Keratinocyte (primary cell): ENCODE measurements at regions not wholly inside any gene's neighbourhood (a gene's known extent, or its start where the extent isn't known, plus 50 kb on each side); places are given as distances from the start of the nearest gene placed in this dataset.

Source experiments
- DNase-seq: peaks from one replicate; pipeline ENCODE4 v3.0.0-alpha.2; 2011; ENCODE audit warnings: low read depth, missing footprints, low spot score
- FAIRE-seq: peaks from 2 replicates; lab custom pipeline; 2011; peaks lifted over from hg19 to GRCh38; lab: Jason Lieb, UNC
- H2AFZ ChIP-seq: 2 replicates; pipeline ENCODE4 v1.6.0; 2012; ENCODE audit warnings: low read length, control low read depth, inconsistent platforms; ENCODE audit not compliant: control insufficient read depth
- H3K27ac ChIP-seq: 2 replicates; pipeline ENCODE4 v1.5.1; 2011; ENCODE audit warnings: low read length; ENCODE audit not compliant: control insufficient read depth, insufficient read depth
- H3K27me3 ChIP-seq: 3 replicates; pipeline ENCODE4 v1.6.0; 2011; ENCODE audit warnings: low read length; ENCODE audit not compliant: control insufficient read depth, insufficient read depth; ENCODE audit errors: extremely low read depth
- H3K36me3 ChIP-seq, 2 experiments: 2 replicates in 1 of 2; 3 replicates in 1 of 2; pipeline ENCODE4 v1.5.1; 2011; ENCODE audit warnings: low read length in 2 of 2, mild to moderate bottlenecking in 1 of 2; ENCODE audit not compliant: control insufficient read depth in 2 of 2, insufficient read depth in 2 of 2; ENCODE audit errors: extremely low read depth in 1 of 2
- H3K4me1 ChIP-seq: 3 replicates; pipeline ENCODE4 v1.5.1; 2011; ENCODE audit warnings: low read length; ENCODE audit not compliant: control insufficient read depth, insufficient read depth; ENCODE audit errors: extremely low read depth
- H3K4me2 ChIP-seq: 3 replicates; pipeline ENCODE4 v1.6.0; 2011; ENCODE audit warnings: low read depth, low read length; ENCODE audit not compliant: control insufficient read depth, insufficient read depth; ENCODE audit errors: extremely low read depth
- H3K4me3 ChIP-seq, 3 experiments: fragments of 200-600 bp in 1 of 3; sonication (generic) in 1 of 3; 2 replicates in 2 of 3; 3 replicates in 1 of 3; pipeline ENCODE4 v1.5.1; 2011 to 2016; ENCODE audit warnings: low read length in 3 of 3, mild to moderate bottlenecking in 3 of 3, control low read depth in 2 of 3, inconsistent platforms in 1 of 3, low read depth in 1 of 3, mixed read lengths in 1 of 3, mixed run types in 1 of 3, moderate library complexity in 1 of 3; ENCODE audit not compliant: control insufficient read depth in 2 of 3, insufficient read depth in 2 of 3; ENCODE audit errors: extremely low read depth in 1 of 3
- H3K79me2 ChIP-seq: 2 replicates; pipeline ENCODE4 v1.6.0; 2012; ENCODE audit warnings: low read length; ENCODE audit not compliant: control insufficient read depth, insufficient read depth
- H3K9ac ChIP-seq: 3 replicates; pipeline ENCODE4 v1.6.0; 2011; ENCODE audit warnings: low read length; ENCODE audit not compliant: control insufficient read depth, insufficient read depth; ENCODE audit errors: extremely low read depth
- H3K9me1 ChIP-seq: 3 replicates; pipeline ENCODE4 v1.6.0; 2011; ENCODE audit warnings: low read length; ENCODE audit not compliant: control insufficient read depth, insufficient read depth; ENCODE audit errors: extremely low read depth
- H3K9me3 ChIP-seq: 2 replicates; pipeline ENCODE4 v1.5.1; 2012; ENCODE audit warnings: low read depth, low read length; ENCODE audit not compliant: control insufficient read depth
- H4K20me1 ChIP-seq: 3 replicates; pipeline ENCODE4 v1.6.0; 2011; ENCODE audit warnings: low read length; ENCODE audit not compliant: control insufficient read depth, insufficient read depth; ENCODE audit errors: extremely low read depth
- CTCF ChIP-seq, 3 experiments: IDR thresholded peaks in 1 of 3; conservative IDR thresholded peaks in 1 of 3; optimal IDR thresholded peaks in 1 of 3; 2 replicates in 2 of 3; 3 replicates in 1 of 3; pipeline versions ENCODE3 to v1.5.1; 2011; ENCODE audit warnings: low read length in 3 of 3, mild to moderate bottlenecking in 3 of 3, moderate library complexity in 2 of 3, control low read depth in 1 of 3, inconsistent platforms in 1 of 3; ENCODE audit not compliant: insufficient read depth in 2 of 3; ENCODE audit errors: extremely low read depth in 1 of 3
- EZH2 ChIP-seq: IDR thresholded peaks from one replicate; pipeline ENCODE4 v1.6.1; 2012; ENCODE audit warnings: inconsistent platforms, mild to moderate bottlenecking, low read length, moderate library complexity
- dilution Hi-C: fragments of 300-500 bp; cut with MboI; formaldehyde crosslinking; loops from one replicate; pipeline ENCODE4 v1.7.0; 2020; ENCODE audit warnings: low sequenced_read_pairs; ENCODE audit not compliant: extremely low pct_ligation_motif_present

GRCh38 chr14:43243168-43243567 is 1263.9 kb downstream of the FSCB start:
- no peak overlapping the region for H2AFZ ChIP-seq
- no peaks in the 10 kb centered on the region for H3K4me1 ChIP-seq
- FAIRE-seq: no peak
- H3K9ac ChIP-seq: no peak overlapping the region
- H3K9me1 ChIP-seq: no peaks in the 10 kb centered on the region
- H3K27me3 ChIP-seq: no peaks in the 10 kb centered on the region
- no peaks in the 10 kb centered on the region for H3K36me3 ChIP-seq
- no peaks in the 10 kb centered on the region for H4K20me1 ChIP-seq
- no peaks in the 10 kb centered on the region for H3K9me3 ChIP-seq
- TF ChIP-seq CTCF (optimal IDR thresholded peaks at IDR 0.05 in 1 of 3, IDR thresholded peaks at IDR 0.05 in 1 of 3, conservative IDR thresholded peaks at IDR 0.05 in 1 of 3; ENCODE audit: extremely low read depth in 1 of 3, insufficient read depth in 2 of 3, low read length in 3 of 3) (no peak), EZH2 (no peak)
- no peak for DNase-seq
- H3K4me2 ChIP-seq: no peak overlapping the region
- H3K27ac ChIP-seq: no peak overlapping the region
- dilution Hi-C loops: no loop called here
- H3K4me3 ChIP-seq: no peak overlapping the region
- H3K79me2 ChIP-seq: no peaks in the 10 kb centered on the region

GRCh38 chr14:43232261-43232660 is 1274.8 kb downstream of the FSCB start:
- no peak for FAIRE-seq
- Histone ChIP-seq H4K20me1 (no peaks in the 10 kb centered on the region), H3K27me3 (no peaks in the 10 kb centered on the region), H2AFZ (no peak overlapping the region), H3K9me1 (no peaks in the 10 kb centered on the region), H3K4me2 (no peak overlapping the region), H3K9me3 (no peaks in the 10 kb centered on the region), H3K4me3 (no peak overlapping the region), H3K27ac (no peak overlapping the region), H3K9ac (no peak overlapping the region), H3K79me2 (no peaks in the 10 kb centered on the region), H3K4me1 (no peaks in the 10 kb centered on the region), H3K36me3 (no peaks in the 10 kb centered on the region)
- dilution Hi-C loops: no loop called here
- TF ChIP-seq EZH2 (no peak), CTCF (optimal IDR thresholded peaks at IDR 0.05 in 1 of 3, IDR thresholded peaks at IDR 0.05 in 1 of 3, conservative IDR thresholded peaks at IDR 0.05 in 1 of 3; ENCODE audit: extremely low read depth in 1 of 3, insufficient read depth in 2 of 3, low read length in 3 of 3) (no peak)
- no peak for DNase-seq
